BJ (cell line): ENCODE measurements at regions not wholly inside any gene's neighbourhood (a gene's known extent, or its start where the extent isn't known, plus 50 kb on each side); places are given as distances from the start of the nearest gene placed in this dataset.

Experiments used
- CTCF ChIA-PET: fragments of 350-600 bp; formaldehyde crosslinking; extraction: SDS; loops from one replicate; lab custom pipeline; 2021; ENCODE audit warnings: antibody characterized with exemption, inconsistent platforms; lab: Yijun Ruan, JAX
- POLR2A ChIA-PET: fragments of 300-600 bp; sonication (Branson Sonifier 250); formaldehyde crosslinking; extraction: SDS; loops from one replicate; lab custom pipeline; 2021; ENCODE audit warnings: antibody characterized with exemption; lab: Charles Lee
- DNase-seq: peaks from one replicate; pipeline ENCODE4 v3.0.0-alpha.2; 2011; ENCODE audit warnings: low read depth
- H3K27me3 ChIP-seq: 2 replicates; pipeline ENCODE4 v1.6.0; 2011; ENCODE audit warnings: low read length; ENCODE audit not compliant: control insufficient read depth, insufficient read depth
- H3K36me3 ChIP-seq: 2 replicates; pipeline ENCODE4 v1.5.1; 2011; ENCODE audit warnings: low read length; ENCODE audit not compliant: control insufficient read depth, insufficient read depth
- H3K4me3 ChIP-seq: 2 replicates; pipeline ENCODE4 v1.5.1; 2011; ENCODE audit warnings: low read depth, mild to moderate bottlenecking, control low read depth, low read length
- CTCF ChIP-seq: IDR thresholded peaks from 2 replicates; pipeline ENCODE4 v1.5.1; 2011; ENCODE audit warnings: low read depth, mild to moderate bottlenecking, control low read depth, inconsistent platforms, low read length, moderate library complexity; ENCODE audit not compliant: insufficient read depth

- TF ChIP-seq CTCF, result no peak
- CTCF ChIA-PET, result no interaction called here
- Histone ChIP-seq H3K4me3 (no peak overlapping the region), H3K27me3 (no peaks in the 10 kb centered on the region), H3K36me3 (no peaks in the 10 kb centered on the region)
- POLR2A ChIA-PET, result no interaction called here
- no peak for DNase-seq
These were observed 182.1 kb upstream of the ZRANB2 start for GRCh38 chr1:71262970-71263369.

GRCh38 chr1:71252900-71253299 is 172.1 kb upstream of the ZRANB2 start:
- no peaks in the 10 kb centered on the region for H3K27me3 ChIP-seq
- TF ChIP-seq CTCF, result no peak
- no peak overlapping the region for H3K4me3 ChIP-seq
- no peaks in the 10 kb centered on the region for H3K36me3 ChIP-seq
- CTCF ChIA-PET, result no interaction called here
- DNase-seq, result no peak
- POLR2A ChIA-PET, result no interaction called here

- no peak for TF ChIP-seq CTCF
- ChIA-PET CTCF (no interaction called here), POLR2A (no interaction called here)
- Histone ChIP-seq H3K36me3 (no peaks in the 10 kb centered on the region), H3K4me3 (no peak overlapping the region), H3K27me3 (no peaks in the 10 kb centered on the region)
- no peak for DNase-seq
These were observed 164.4 kb upstream of the ZRANB2 start for GRCh38 chr1:71245246-71245645.

- ChIA-PET POLR2A (no interaction called here), CTCF (no interaction called here)
- no peak overlapping the region for H3K4me3 ChIP-seq
- H3K27me3 ChIP-seq, result no peaks in the 10 kb centered on the region
- DNase-seq, result no peak
- H3K36me3 ChIP-seq, result no peaks in the 10 kb centered on the region
- TF ChIP-seq CTCF, result no peak
These were observed 161.4 kb upstream of the ZRANB2 start for GRCh38 chr1:71242239-71242638.

GRCh38 chr1:71240656-71241055 is 159.8 kb upstream of the ZRANB2 start:
- Histone ChIP-seq H3K36me3 (no peaks in the 10 kb centered on the region), H3K4me3 (no peak overlapping the region), H3K27me3 (no peaks in the 10 kb centered on the region)
- no peak for TF ChIP-seq CTCF
- no peak for DNase-seq
- CTCF ChIA-PET, result no interaction called here
- POLR2A ChIA-PET, result no interaction called here
